Upper lobe of right lung (tissue), 1 donor: ENCODE measurements at regions not wholly inside any gene's neighbourhood (a gene's known extent, or its start where the extent isn't known, plus 50 kb on each side); places are given as distances from the start of the nearest gene placed in this dataset.

ENCODE experiments used
- ATAC-seq: fragments of 200-7000 bp; cut with Tn5 transposase; one replicate; pipeline ENCODE4 v1.9.1; 2020; ENCODE audit warnings: mild to moderate bottlenecking, moderate library complexity
- DNase-seq: peaks from one replicate; pipeline ENCODE4 v3.0.0-alpha.2; 2020
- H3K27ac ChIP-seq: fragments of 200-600 bp; one replicate; pipeline ENCODE4 v1.8.0; 2022
- H3K27me3 ChIP-seq: fragments of 200-600 bp; one replicate; pipeline ENCODE4 v1.8.0; 2022; ENCODE audit warnings: mild to moderate bottlenecking
- H3K36me3 ChIP-seq: fragments of 200-600 bp; one replicate; pipeline ENCODE4 v1.8.0; 2022
- H3K4me1 ChIP-seq: fragments of 200-600 bp; one replicate; pipeline ENCODE4 v1.8.0; 2022
- H3K4me3 ChIP-seq: fragments of 200-600 bp; one replicate; pipeline ENCODE4 v1.8.0; 2022; ENCODE audit warnings: mild to moderate bottlenecking
- H3K9me3 ChIP-seq: fragments of 200-600 bp; one replicate; pipeline ENCODE4 v1.8.0; 2022
- intact Hi-C: fragments of 100-400 bp; cut with DNase I; formaldehyde crosslinking; loops from one replicate; pipeline ENCODE4 v1.11.0; 2022
- TF ChIP-seq, protein P1 (sequence below): fragments of 200-600 bp; IDR thresholded peaks from one replicate; pipeline ENCODE4 v1.8.0; 2022; ENCODE audit warnings: antibody characterized with exemption
- donor health status: DM: no; HTN: yes; CAD: no; lungs with severe emphysema.

DNA sequence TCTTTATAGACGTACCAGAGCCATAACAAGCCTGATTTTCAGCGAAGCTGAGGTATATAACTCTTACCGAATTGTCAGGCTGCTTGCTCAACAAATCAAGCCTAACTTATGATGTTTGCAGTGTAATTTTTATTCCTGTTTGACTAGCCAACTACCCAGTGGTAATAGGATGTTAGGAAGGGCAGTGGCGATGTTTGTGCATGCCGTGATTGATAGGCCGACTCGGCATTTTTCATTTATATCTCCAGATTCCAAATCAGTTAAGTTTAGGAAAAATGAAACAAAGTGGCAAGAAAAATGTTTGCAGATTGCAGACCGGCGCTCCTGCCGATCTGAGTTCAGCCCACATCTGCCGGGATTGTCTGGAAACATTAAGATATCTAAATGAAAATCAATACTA lies 401.6 kb upstream of the ZNF507 start:
- Histone ChIP-seq H3K27ac (no peak overlapping the region), H3K4me3 (no peak overlapping the region), H3K27me3 (no peaks in the 10 kb centered on the region), H3K36me3 (no peaks in the 10 kb centered on the region), H3K4me1 (no peaks in the 10 kb centered on the region), H3K9me3 (no peaks in the 10 kb centered on the region)
- ATAC-seq = no peak
- intact Hi-C loops = no loop called here
- DNase-seq = no peak
- TF ChIP-seq, protein P1, sequence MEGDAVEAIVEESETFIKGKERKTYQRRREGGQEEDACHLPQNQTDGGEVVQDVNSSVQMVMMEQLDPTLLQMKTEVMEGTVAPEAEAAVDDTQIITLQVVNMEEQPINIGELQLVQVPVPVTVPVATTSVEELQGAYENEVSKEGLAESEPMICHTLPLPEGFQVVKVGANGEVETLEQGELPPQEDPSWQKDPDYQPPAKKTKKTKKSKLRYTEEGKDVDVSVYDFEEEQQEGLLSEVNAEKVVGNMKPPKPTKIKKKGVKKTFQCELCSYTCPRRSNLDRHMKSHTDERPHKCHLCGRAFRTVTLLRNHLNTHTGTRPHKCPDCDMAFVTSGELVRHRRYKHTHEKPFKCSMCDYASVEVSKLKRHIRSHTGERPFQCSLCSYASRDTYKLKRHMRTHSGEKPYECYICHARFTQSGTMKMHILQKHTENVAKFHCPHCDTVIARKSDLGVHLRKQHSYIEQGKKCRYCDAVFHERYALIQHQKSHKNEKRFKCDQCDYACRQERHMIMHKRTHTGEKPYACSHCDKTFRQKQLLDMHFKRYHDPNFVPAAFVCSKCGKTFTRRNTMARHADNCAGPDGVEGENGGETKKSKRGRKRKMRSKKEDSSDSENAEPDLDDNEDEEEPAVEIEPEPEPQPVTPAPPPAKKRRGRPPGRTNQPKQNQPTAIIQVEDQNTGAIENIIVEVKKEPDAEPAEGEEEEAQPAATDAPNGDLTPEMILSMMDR = no peak

DNA sequence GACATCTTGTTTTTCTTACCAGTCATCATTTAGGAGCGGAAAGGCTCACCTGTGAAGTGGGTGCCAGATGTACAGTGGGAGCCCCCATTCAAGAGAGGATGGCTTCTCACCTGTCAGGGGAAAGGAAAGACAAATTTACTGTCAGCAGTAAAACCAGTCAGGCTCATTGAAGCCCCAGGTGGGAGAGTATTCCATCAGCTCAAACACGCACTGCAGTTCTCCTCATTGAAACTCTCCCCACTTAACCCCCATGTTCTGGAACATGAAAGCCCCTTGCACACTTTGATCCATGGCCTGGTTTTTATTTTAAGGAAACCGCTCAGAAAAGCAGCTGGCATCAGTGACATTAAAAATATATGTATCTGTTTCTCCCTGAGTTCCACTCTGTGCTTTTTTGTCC lies 401.1 kb upstream of the ZNF507 start:
- no peak overlapping the region for H3K27ac ChIP-seq
- H3K4me3 ChIP-seq = no peak overlapping the region
- intact Hi-C loops = no loop called here
- no peaks in the 10 kb centered on the region for H3K4me1 ChIP-seq
- no peaks in the 10 kb centered on the region for H3K9me3 ChIP-seq
- DNase-seq (no peak), ATAC-seq (no peak)
- TF ChIP-seq, protein P1 = no peak
- no peaks in the 10 kb centered on the region for H3K36me3 ChIP-seq
- no peaks in the 10 kb centered on the region for H3K27me3 ChIP-seq

GRCh38 chr19:31946491-31946890 lies 398.9 kb upstream of the ZNF507 start:
- intact Hi-C loops = no loop called here
- H3K4me3 ChIP-seq = no peak overlapping the region
- no peaks in the 10 kb centered on the region for H3K27me3 ChIP-seq
- no peaks in the 10 kb centered on the region for H3K9me3 ChIP-seq
- no peak overlapping the region for H3K27ac ChIP-seq
- DNase-seq (no peak), ATAC-seq (no peak)
- H3K36me3 ChIP-seq = no peaks in the 10 kb centered on the region
- H3K4me1 ChIP-seq = no peaks in the 10 kb centered on the region
- TF ChIP-seq, protein P1 = no peak

GRCh38 chr19:31947436-31948115 lies 397.8 kb upstream of the ZNF507 start:
- H3K27ac ChIP-seq = no peak overlapping the region
- ATAC-seq (no peak), DNase-seq (no peak)
- no peaks in the 10 kb centered on the region for H3K9me3 ChIP-seq
- no peaks in the 10 kb centered on the region for H3K27me3 ChIP-seq
- H3K4me3 ChIP-seq = no peak overlapping the region
- no peaks in the 10 kb centered on the region for H3K4me1 ChIP-seq
- intact Hi-C loops = no loop called here
- H3K36me3 ChIP-seq = no peaks in the 10 kb centered on the region
- TF ChIP-seq, protein P1 = no peak

GRCh38 chr19:31952693-31953092 lies 392.7 kb upstream of the ZNF507 start:
- ATAC-seq (no peak), DNase-seq (no peak)
- Histone ChIP-seq H3K36me3 (no peaks in the 10 kb centered on the region), H3K9me3 (no peaks in the 10 kb centered on the region), H3K27me3 (no peaks in the 10 kb centered on the region), H3K27ac (no peak overlapping the region), H3K4me3 (no peak overlapping the region), H3K4me1 (peaks cover 3% of the 10 kb centered on the region)
- intact Hi-C loops = no loop called here
- TF ChIP-seq, protein P1 = no peak

- H3K27ac ChIP-seq = no peak overlapping the region
- no peaks in the 10 kb centered on the region for H3K27me3 ChIP-seq
- no peaks in the 10 kb centered on the region for H3K36me3 ChIP-seq
- H3K9me3 ChIP-seq = no peaks in the 10 kb centered on the region
- TF ChIP-seq, protein P1 = no peak
- intact Hi-C loops = no loop called here
- ATAC-seq = no peak
- peaks cover 3% of the 10 kb centered on the region for H3K4me1 ChIP-seq
- DNase-seq = no peak
- no peak overlapping the region for H3K4me3 ChIP-seq
These were observed 390.3 kb upstream of the ZNF507 start for GRCh38 chr19:31955061-31955460.
